Hematopoietic multipotent progenitor cell (in vitro differentiated cells): ENCODE measurements at regions not wholly inside any gene's neighbourhood (a gene's known extent, or its start where the extent isn't known, plus 50 kb on each side); places are given as distances from the start of the nearest gene placed in this dataset.
"Not testable (repeated sequence)": the region's sequence is repeated elsewhere in the genome, so short reads cannot be mapped to it uniquely, and the experiment has no call there.

Experiments used
- DNase-seq, 3 donors: peaks; one replicate each; pipeline ENCODE4 v3.0.0-alpha.2; 2011 to 2015; ENCODE audit warnings: low read depth in 2 of 3, low spot score in 2 of 3

DNA sequence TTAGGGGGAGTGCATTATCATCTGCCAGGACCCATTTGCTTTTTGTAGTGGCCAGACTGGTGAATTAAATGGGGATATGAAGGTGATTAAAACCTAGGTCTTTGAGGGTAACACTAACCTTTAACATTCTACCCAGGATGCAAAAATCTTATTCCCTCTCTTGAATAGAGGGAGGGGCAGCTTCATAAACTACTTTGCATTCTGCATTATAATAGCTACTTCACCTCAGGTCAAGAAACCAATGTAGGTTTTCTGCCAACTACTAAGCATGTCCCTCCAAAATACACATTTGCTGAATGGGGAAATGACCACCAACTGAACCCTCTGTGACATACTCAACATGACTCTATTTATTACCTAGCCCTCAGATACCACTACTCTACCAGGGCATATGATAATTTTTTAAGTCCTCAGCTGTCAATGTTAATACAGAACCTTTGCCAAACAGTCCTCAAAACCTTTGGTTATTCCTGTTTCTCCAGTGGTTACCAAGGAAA, 477.6 kb upstream of the CD180 start:
- DNase-seq = no peak

DNA sequence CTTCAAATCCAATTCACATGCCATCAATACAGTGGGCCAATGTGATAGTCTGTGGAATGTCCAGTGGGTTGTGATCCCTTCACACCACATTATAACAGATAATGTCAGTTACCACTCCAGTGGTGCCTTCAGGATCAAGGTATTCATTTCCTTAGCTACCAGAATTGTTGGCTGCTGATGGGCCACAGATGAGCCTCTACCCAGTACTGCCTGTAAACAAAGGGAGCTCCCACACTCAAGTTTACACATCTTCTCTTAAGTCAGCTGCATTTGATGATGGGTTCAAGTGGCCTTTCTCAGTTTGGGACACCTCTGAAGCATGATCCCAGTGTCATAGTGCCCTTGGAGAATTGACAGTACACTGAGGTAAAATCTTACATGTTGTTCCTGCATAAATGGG, 477.0 kb upstream of the CD180 start:
- no peak for DNase-seq

DNA sequence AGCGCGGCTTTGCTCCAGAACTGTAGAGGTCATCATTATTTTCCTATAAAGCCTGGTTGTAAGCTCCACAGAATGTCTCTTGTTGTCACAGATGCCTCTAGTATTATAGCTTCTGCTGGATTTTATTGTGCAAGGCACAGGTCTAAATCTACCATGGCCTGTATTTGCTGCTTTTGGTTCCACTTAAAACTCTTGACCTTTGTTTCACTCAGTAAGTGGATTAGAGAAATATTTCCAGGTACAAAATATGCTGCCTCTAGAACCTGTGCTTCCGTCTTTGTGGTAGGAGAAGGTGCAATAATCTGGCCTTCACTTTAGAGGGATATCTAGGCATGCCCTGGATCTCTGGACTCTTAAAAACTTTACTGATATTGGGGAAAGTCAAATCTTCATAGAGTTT, 476.6 kb upstream of the CD180 start:
- DNase-seq = no peak

DNA sequence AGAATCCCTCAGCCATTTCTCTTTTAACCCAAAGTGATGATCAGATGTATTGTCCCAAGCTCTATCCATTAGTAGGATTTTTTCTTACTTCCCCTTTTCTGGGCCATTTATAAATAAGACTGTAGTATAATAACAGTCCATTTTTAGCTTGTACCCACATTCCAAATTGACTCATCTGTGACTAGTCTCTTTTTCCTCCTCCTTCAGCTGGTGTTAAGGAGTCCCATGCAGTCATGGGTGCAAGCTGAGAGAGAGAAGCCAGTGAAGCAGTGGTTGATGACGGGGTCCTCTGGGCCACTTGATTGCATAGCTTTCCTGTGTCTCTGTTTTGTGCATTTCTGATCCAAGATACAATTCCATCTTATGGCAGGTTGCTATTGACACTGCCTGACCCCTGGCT, 476.0 kb upstream of the CD180 start:
- peak in 1 of 3 donors; percentile 2 for DNase-seq

DNA sequence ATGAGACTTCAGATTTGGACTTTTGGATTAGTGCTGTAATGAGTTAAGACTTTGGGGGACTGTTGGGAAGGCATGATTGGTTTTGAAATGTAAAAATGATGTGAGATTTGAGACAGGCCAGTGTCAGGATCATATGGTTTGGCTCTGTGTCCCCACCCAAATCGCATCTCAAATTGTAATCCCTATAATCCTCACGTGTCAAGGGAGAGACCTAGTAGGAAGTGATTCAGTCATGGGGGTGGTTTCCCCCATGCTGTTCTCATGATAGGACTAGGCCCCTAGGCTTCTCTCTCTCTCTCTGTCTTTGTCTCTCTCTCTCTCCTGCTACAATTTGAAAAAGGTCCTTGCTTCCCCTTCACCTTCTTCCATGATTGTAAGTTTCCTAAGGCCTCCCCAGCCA, 473.3 kb upstream of the CD180 start:
- DNase-seq = no peak

DNA sequence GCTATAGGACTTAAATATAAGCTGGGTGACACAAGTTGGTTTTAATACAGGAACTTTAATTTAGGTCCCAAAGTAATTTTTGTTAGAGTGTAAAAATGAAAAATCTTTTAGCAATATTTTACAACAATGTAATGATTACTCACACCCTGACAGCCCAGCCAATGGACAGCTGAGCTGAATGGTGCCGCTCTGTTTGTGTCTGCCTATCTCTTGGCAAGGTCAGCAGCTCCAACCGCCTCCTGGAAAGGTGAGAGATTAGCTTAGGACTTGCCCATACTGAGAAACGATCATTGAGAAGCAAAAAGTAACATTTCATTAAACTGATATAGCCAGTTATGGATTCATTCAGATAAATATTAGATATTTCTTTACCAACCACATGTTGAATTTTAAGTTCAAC, 463.6 kb upstream of the CD180 start:
- DNase-seq = no peak

DNA sequence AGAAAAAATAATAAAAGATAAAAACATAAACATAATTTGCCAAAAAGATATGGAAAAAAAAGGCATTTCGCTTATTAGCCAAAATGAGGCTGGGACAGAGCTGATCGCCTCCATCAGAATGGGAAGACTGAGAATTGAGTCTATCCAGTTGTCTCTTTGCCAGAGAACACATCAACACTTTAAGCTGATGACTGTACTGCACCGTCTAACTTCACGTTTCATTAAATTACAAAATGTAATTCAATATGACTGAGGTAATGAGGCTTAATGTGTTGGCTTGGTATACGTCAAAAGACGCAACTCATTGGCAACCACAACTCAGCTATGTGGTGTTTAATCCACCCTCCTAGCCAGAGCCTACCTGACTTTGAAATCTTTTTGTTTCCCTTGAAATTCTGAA, 462.7 kb upstream of the CD180 start:
- DNase-seq = no peak

DNA sequence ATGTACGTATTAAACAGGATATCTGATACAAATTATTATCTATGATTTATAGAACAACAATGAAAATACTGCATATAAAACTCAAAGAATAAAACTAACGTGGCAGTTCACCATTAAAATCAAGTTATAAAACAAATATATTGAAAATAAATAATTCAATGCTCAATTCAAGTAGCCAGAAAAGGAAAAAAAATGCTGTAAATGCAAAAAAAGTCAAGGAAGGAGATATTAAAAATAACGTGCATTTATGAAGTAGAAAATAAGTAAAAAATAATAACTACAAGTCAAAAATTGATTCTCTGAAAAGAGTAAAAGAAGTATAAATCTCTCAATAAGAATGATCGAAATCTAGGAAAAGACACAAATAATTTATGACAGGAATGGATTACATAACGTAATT, 460.5 kb upstream of the CD180 start:
- no peak for DNase-seq

DNA sequence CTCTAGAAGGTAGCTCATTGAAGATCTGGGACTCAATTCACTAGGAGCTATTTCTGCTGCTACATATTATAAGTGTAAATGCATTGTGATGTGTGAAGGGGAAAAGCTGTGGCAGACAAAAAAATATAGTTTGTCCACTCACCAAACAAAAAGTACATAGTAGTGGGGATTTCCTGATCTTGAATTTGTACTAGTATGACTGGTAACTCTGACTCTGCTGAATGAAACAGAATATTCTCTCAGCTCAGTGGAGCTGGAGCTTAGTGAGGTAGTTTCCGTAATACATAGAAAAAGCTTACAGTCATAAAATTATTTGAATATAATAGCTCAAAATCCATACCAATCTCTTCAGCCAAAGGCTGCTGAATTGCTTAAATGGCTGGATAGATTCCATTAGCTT, 455.6 kb upstream of the CD180 start:
- DNase-seq = no peak

DNA sequence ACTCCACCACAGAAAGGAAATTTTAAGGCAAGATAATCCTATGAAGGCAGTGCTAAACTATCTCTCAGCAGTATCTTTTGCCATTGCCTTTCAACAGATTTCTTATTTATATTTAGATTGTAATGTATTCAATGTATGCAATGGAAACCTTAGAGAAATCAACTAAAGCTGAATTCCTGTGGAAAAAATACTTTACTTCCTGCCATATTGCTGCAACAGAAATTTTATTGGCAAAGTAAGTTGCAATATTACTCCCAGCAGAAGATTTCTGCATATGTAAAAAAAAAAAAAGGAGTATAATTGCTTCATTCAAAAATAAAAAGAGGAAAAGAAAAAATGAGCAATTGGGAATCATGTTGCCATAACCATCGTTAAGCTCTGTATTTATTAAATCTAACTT, 454.6 kb upstream of the CD180 start:
- DNase-seq = no peak

DNA sequence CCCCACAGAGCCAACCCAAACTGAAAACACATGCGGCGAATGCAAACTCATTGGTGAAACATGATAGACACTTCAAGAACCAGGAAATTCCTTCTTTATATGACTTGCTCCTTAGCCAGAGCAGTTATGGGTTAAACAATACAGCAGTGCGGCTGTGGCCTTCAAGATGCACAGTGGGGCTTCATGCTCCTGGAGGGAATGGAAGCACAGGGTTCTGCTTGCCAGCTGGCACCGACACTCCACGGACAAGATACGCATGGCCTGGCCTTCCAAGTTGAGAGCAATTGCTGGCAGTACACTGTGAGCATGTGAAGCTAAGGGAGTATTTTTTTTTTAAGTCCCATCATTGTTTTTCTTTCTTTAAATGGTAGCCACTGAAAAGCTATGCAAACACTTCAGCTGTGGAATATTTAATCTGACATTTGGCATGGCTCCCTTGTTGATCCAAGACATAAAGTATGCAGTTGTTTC, 451.6 kb upstream of the CD180 start:
- DNase-seq = no peak

DNA sequence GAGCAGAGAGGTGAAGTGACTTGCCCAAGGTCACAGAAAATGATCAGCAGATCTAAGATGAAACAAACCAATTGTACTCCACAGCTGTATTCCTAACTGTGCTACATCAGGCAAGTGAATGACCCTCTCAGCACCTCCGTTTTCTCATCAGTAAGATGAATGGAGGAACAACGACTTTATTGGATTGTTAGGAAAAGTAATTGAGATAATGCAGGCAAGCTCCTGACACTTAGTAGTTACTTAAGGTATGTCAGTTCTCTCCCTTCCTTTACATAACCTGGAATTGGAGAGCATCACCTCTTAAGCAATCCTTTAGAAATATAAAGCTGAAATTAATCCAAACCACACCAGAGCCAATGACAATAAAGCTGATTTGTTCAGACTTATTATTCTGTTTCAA, 451.2 kb upstream of the CD180 start:
- no peak for DNase-seq

DNA sequence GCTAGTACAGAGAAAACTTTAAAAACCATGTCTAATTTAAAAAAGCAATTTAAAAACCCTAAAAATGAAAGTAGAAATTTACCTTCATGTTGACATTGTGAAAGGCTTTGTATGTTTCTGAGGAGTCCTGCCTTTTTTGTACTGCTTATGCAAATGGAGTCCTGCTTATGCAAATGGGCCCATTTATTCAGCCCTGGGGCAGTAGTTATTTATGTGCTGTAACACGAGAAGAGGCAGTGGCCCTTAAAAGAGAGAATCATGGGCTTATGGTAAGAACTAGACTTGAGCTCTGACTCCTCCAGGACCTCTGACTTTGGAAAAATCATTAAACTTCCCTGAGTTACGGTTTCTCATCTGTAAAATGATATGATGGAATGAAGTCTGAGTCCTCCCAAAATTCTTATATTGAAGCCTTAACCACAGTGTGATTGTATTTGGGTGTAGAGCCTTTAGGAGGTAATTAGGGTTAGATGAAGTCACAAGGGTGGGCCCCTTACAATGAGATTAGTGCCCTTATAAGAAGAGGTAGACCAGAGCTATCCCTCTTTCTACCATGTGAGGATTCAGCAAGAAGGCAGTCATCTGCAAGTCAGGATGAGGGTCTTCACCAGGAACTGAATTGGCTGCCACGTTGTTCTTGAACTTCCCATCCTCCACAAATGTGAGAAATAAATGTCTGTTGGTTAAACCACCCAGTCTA, 447.8 kb upstream of the CD180 start:
- DNase-seq = no peak

DNA sequence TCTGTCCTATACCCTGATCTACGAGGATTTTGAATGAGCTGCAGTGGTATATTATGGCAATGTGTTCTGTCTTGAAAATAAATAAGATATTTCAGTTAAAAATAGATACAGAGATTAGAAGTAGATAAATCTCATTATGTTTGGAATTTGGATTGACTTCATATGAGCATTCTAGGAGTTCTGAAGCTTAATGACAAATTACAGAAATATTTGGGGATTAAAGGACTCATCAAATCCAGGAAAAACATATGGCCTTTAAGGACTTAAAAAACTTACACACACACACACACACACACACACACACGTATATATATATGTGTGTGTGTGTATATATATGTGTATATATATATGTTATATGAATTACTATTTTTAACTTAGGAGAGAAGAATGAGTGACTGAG, 446.9 kb upstream of the CD180 start:
- DNase-seq = no peak

DNA sequence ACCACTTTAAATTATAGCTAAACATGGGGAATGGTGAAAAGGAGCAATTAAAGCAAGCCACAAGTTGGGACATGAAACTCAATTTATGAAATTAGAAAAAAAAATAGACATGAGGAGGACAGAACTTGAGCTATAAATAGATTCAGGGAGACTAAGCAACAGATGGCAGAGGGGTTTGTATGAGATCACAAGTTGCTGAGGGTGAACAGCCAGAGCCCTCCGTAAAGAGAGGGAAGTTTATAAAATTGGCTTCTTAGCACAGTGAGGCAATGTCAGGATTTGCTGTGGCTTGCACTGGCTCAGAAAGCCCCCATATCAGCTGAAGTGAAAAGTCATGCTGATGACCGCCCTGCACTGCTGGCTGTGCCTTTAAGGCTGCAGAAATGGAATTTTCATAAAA, 443.4 kb upstream of the CD180 start:
- DNase-seq = peak in 1 of 3 donors; percentile 23

DNA sequence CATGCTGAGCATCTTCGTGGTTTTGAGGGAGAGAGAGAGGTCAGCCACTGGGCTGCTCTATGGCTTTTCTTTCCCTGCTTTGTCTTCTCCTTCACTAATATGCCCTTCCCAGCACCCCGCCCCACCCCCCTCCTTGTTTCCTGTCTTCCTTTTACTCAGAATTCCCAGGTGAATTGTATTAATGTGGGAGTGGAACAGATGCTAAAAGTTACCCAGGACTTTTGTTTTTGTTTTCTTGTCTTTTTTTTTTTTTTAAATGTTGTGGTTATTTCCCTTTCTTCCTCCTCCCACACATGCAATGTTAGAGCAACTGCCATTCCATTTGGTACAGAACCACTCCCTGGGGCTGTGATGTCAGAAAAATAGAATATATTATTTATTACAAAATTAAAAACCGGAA, 442.7 kb upstream of the CD180 start:
- no peak for DNase-seq

DNA sequence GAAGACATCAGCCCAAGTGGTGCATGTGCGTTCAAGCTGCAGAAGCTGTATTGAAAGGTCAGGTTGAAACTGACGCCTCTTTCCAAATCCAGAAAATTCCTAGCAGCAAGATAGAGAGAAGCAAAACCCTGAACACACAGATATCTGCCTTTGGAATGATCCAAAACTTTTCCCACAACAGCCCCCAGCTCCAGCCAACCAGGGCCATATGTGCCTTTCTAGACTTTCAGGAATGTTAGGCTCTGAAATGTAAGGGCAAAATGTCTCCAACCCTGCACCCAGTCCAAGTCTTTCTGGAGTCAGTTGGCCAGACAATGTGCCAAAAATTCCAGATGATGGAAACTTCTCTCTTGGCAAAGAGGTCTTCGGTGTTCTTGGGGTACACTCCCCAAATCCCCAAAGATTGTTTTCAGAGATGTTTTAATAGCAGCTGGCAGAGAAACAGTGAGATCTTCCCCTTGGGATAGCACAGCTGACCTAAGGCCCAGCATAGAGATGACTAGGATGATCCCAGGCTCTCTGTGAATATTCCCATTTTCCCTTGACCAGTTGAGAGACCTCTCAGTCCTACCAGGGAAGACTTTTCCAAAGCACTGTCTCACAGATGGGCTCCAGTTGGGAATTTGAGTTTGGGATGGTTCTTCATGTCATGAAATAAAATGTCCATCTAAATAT, 440.4 kb upstream of the CD180 start:
- DNase-seq = no peak

DNA sequence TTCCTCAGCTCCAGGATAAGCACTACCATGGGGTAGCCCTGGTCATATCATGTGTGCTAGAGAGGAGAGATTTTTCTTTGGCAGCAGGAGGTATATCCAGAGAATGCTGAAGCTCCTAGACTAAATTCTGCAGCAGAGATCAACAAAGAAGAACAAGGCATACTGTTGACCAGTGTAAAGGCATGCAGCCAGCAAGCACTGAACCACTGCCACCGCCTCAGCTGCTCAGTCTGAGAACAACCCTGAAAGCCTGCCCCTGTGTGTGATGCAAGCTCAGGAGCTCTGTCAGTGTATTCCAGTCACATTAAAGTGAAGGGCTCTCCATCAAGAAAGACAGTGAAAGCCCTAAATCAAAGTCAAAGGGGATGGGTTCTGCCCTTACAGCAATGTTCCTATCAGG, 439.5 kb upstream of the CD180 start:
- DNase-seq = no peak

DNA sequence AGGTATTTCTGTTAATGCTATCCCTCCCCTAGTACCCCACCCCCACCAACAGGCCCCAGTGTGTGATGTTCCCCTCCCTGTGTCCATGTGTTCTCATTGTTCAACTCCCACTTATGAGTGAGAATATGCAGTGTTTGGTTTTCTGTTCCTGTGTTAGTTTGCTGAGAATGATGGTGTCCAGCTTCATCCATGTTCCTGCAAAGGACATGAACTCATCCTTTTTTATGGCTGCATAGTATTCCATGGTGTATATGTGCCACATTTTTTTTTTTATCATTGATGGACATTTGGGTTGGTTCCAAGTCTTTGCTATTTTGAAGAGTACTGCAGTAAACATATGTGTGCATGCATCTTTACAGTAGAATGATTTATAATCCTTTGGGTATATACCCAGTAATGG, 430.5 kb upstream of the CD180 start:
- DNase-seq = not testable (repeated sequence)

DNA sequence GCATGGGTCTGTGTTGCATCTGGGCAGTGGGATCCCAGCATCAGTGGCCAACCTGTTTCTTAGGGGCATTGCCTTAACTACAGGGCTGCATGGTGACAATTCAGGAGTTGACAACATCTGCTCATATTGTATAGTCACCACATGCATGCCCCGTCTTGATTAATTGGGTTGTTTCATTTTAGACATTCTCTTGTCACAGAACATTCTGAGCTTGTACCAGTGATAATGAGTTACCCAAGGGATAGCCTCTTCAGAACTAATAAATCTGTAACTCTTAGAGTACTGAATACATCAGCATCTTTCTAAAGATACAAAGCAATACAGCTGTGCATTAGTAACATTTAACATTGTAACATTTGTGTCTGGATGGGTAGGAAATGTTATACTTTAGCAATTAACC, 426.5 kb upstream of the CD180 start:
- DNase-seq = no peak

DNA sequence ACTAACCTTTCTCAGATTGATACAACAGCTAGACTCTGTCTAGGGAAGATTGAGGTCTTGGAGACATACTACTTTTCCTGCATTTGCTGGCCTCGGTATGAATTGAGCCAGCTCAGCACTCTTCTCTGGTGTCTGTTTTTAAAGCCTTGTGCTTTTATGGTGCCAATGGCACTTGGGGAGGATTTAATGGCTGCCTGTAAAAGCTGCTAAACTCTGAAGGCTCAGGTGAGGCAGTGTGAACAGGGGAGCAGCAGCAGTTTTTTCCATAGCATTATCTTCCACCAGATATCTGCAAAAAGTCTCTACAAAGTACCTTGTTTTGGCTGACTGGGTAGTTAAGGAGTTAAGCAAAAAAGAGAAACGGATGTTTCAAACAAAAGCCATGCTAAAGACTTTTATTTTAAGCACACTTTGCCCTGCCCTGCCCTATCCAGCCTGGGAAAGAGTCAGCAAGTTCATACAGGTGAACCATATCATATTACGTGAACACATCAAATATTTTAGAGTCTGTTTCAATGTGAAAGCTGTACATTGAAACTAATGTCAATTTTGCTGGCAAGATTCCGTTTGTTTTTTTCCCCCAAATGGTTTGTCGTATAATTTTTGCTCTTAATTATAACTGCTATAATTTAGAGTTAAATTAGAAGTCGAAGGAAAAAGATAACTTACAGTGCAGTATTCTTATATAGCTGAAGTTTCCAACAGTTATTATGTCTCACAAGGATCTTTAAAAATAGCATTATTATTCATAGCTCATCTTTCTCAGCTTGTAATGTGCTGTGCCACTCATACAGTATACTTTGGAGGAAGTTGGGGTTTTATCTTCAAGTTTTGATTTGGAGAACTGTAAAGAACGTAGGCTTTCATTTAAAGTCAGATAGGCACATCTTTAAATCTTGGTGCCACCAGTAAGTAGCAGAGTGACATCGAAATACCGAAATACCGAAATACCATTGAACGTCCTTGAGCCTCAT, 424.1 kb upstream of the CD180 start:
- DNase-seq = no peak
